ENCODE measurements at regions not wholly inside any gene's neighbourhood (a gene's known extent, or its start where the extent isn't known, plus 50 kb on each side); places are given as distances from the start of the nearest gene placed in this dataset.
"Not testable (repeated sequence)": the region's sequence is repeated elsewhere in the genome, so short reads cannot be mapped to it uniquely, and the experiment has no call there.

GRCh38 chr16:15235140-15235539 lies 141.1 kb upstream of the RRN3 start:
- not testable (repeated sequence) for TF ChIP-seq CTCF (IDR thresholded peaks at IDR 0.05; ENCODE audit: borderline replicate concordance, extremely low read depth, low read length, poor library complexity, severe bottlenecking); EZH2 (IDR thresholded peaks at IDR 0.05; ENCODE audit: borderline replicate concordance, low read depth, low read length, severe bottlenecking)
